ENCODE measurements at regions not wholly inside any gene's neighbourhood (a gene's known extent, or its start where the extent isn't known, plus 50 kb on each side); places are given as distances from the start of the nearest gene placed in this dataset.

DNA sequence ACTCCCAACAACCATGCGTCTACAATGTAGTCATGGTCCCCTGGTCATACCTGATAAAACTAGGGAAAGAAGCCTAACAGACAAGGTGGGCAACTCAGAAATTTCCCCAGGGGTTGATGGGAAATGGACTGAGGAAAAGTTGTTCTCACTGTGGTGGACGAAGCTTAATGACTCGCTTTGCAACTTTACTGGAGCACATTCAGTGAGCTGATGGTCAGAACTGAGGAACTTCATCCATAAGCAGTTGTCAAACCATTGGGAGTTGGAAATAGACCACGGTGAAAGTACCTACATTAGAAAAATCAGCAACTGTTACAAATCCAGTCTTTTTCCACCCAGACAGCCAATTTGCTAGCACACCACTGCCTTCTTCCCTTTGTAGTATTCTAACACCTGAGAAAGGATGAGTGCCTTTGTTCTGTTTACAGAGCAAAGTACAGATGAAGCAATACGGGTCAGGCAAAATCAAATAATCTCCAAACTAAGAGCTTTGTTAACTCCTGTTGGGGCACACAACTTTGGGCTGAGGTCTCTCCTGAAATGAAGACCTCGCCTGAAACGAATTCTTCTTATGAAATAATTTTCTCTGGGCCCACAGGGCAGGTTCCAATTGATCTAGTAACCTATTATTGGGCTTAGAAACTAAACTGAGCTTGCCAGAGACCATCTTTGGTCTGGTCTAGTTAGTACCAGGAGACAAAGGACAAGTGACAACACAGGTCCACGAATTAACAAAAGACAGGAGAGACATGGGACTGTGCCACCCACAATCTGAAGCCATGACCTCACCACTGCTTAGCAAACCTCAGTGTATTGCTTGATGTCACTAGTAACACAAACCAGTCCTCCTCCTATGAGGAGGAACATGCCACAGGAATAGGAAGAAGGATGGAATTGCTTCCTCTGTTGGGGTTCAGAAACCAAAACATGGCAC is 58.9 kb upstream of the NFKB1 start (continued):
- peak; percentile 70 for TF ChIP-seq THAP11 (CRISPR knock-in tag; IDR thresholded peaks at IDR 0.05)
- TF ChIP-seq, protein P1, sequence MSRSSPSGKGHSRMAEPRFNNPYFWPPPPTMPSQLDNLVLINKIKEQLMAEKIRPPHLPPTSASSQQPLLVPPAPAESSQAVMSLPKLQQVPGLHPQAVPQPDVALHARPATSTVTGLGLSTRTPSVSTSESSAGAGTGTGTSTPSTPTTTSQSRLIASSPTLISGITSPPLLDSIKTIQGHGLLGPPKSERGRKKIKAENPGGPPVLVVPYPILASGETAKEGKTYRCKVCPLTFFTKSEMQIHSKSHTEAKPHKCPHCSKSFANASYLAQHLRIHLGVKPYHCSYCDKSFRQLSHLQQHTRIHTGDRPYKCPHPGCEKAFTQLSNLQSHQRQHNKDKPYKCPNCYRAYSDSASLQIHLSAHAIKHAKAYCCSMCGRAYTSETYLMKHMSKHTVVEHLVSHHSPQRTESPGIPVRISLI (CRISPR knock-in tag; IDR thresholded peaks at IDR 0.05; ENCODE audit: borderline replicate concordance): no peak; the same call in 1 of the 2 replicates
- TF ChIP-seq, protein P2, sequence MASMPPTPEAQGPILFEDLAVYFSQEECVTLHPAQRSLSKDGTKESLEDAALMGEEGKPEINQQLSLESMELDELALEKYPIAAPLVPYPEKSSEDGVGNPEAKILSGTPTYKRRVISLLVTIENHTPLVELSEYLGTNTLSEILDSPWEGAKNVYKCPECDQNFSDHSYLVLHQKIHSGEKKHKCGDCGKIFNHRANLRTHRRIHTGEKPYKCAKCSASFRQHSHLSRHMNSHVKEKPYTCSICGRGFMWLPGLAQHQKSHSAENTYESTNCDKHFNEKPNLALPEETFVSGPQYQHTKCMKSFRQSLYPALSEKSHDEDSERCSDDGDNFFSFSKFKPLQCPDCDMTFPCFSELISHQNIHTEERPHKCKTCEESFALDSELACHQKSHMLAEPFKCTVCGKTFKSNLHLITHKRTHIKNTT (CRISPR knock-in tag; IDR thresholded peaks at IDR 0.05): no peak
- TF ChIP-seq ZNF567 (CRISPR knock-in tag; IDR thresholded peaks at IDR 0.05; ENCODE audit: borderline replicate concordance): no peak
- TF ChIP-seq, protein P3, sequence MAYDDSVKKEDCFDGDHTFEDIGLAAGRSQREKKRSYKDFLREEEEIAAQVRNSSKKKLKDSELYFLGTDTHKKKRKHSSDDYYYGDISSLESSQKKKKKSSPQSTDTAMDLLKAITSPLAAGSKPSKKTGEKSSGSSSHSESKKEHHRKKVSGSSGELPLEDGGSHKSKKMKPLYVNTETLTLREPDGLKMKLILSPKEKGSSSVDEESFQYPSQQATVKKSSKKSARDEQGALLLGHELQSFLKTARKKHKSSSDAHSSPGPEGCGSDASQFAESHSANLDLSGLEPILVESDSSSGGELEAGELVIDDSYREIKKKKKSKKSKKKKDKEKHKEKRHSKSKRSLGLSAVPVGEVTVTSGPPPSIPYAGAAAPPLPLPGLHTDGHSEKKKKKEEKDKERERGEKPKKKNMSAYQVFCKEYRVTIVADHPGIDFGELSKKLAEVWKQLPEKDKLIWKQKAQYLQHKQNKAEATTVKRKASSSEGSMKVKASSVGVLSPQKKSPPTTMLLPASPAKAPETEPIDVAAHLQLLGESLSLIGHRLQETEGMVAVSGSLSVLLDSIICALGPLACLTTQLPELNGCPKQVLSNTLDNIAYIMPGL (CRISPR knock-in tag; IDR thresholded peaks at IDR 0.05; ENCODE audit: borderline replicate concordance in 1 of 2, low read depth in 1 of 2): peak in 1 of 2 experiments; percentile 33; a peak in 1 of 4 replicates
- peak; percentile 78 for TF ChIP-seq BCL6 (CRISPR knock-in tag; IDR thresholded peaks at IDR 0.05)
- 0 out of 2 replicates have a peak, but pooled peaks have one; percentile 44 for TF ChIP-seq GATAD1 (CRISPR knock-in tag; IDR thresholded peaks at IDR 0.05)
- TF ChIP-seq ZNF670 (CRISPR knock-in tag; IDR thresholded peaks at IDR 0.05; ENCODE audit: borderline replicate concordance): no peak
- TF ChIP-seq, protein P4, sequence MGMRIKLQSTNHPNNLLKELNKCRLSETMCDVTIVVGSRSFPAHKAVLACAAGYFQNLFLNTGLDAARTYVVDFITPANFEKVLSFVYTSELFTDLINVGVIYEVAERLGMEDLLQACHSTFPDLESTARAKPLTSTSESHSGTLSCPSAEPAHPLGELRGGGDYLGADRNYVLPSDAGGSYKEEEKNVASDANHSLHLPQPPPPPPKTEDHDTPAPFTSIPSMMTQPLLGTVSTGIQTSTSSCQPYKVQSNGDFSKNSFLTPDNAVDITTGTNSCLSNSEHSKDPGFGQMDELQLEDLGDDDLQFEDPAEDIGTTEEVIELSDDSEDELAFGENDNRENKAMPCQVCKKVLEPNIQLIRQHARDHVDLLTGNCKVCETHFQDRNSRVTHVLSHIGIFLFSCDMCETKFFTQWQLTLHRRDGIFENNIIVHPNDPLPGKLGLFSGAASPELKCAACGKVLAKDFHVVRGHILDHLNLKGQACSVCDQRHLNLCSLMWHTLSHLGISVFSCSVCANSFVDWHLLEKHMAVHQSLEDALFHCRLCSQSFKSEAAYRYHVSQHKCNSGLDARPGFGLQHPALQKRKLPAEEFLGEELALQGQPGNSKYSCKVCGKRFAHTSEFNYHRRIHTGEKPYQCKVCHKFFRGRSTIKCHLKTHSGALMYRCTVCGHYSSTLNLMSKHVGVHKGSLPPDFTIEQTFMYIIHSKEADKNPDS (CRISPR knock-in tag; IDR thresholded peaks at IDR 0.05): peak; percentile 80; the same call in 1 of the 2 replicates
- TF ChIP-seq, protein P5, sequence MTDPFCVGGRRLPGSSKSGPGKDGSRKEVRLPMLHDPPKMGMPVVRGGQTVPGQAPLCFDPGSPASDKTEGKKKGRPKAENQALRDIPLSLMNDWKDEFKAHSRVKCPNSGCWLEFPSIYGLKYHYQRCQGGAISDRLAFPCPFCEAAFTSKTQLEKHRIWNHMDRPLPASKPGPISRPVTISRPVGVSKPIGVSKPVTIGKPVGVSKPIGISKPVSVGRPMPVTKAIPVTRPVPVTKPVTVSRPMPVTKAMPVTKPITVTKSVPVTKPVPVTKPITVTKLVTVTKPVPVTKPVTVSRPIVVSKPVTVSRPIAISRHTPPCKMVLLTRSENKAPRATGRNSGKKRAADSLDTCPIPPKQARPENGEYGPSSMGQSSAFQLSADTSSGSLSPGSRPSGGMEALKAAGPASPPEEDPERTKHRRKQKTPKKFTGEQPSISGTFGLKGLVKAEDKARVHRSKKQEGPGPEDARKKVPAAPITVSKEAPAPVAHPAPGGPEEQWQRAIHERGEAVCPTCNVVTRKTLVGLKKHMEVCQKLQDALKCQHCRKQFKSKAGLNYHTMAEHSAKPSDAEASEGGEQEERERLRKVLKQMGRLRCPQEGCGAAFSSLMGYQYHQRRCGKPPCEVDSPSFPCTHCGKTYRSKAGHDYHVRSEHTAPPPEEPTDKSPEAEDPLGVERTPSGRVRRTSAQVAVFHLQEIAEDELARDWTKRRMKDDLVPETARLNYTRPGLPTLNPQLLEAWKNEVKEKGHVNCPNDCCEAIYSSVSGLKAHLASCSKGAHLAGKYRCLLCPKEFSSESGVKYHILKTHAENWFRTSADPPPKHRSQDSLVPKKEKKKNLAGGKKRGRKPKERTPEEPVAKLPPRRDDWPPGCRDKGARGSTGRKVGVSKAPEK (CRISPR knock-in tag; IDR thresholded peaks at IDR 0.05; ENCODE audit: borderline replicate concordance): 0 out of 2 replicates have a peak, but pooled peaks have one; percentile 66
- TF ChIP-seq FOXJ3 (CRISPR knock-in tag; IDR thresholded peaks at IDR 0.05; ENCODE audit: borderline replicate concordance): peak; percentile 93; the same call in 1 of the 2 replicates
- TF ChIP-seq ZNF350 (CRISPR knock-in tag; IDR thresholded peaks at IDR 0.05; ENCODE audit: borderline replicate concordance, low read depth): no peak
- no peak for TF ChIP-seq ZNF773 (CRISPR knock-in tag; IDR thresholded peaks at IDR 0.05; ENCODE audit: borderline replicate concordance)
- 0 out of 2 replicates have a peak, but pooled peaks have one; percentile 30 for TF ChIP-seq AKAP8 (CRISPR knock-in tag; IDR thresholded peaks at IDR 0.05)
- TF ChIP-seq FOXO1 (CRISPR knock-in tag; IDR thresholded peaks at IDR 0.05): peak; percentile 80
- TF ChIP-seq ZNF317 (CRISPR knock-in tag; IDR thresholded peaks at IDR 0.05): peak; percentile 84; the same call in 1 of the 2 replicates
- TF ChIP-seq ZNF501 (CRISPR knock-in tag; IDR thresholded peaks at IDR 0.05): peak; percentile 56; the same call in 1 of the 2 replicates
- TF ChIP-seq KDM4B (CRISPR knock-in tag; IDR thresholded peaks at IDR 0.05): no peak

Measured in HepG2 (cell line).